Esophagus (tissue), 2 donors: ENCODE measurements at regions not wholly inside any gene's neighbourhood (a gene's known extent, or its start where the extent isn't known, plus 50 kb on each side); places are given as distances from the start of the nearest gene placed in this dataset.

Source experiments
- H3K27ac ChIP-seq, 2 donors: one replicate each; pipeline ENCODE4 v1.5.1; 2013; ENCODE audit warnings: low read depth in 2 of 2, mild to moderate bottlenecking in 2 of 2, inconsistent platforms in 1 of 2, low read length in 1 of 2, moderate library complexity in 1 of 2
- H3K27me3 ChIP-seq, 2 donors: one replicate each; pipeline ENCODE4 v1.6.1; 2013; ENCODE audit warnings: low read length in 2 of 2, control low read depth in 1 of 2, mild to moderate bottlenecking in 1 of 2; ENCODE audit not compliant: insufficient read depth in 2 of 2, control insufficient read depth in 1 of 2
- H3K36me3 ChIP-seq, 2 donors: one replicate each; pipeline ENCODE4 v1.6.1; 2013; ENCODE audit warnings: low read length in 1 of 2; ENCODE audit not compliant: control insufficient read depth in 2 of 2, insufficient read depth in 2 of 2
- H3K4me1 ChIP-seq, 2 donors: one replicate each; pipeline ENCODE4 v1.6.1; 2013; ENCODE audit warnings: low read length in 1 of 2; ENCODE audit not compliant: control insufficient read depth in 2 of 2, insufficient read depth in 2 of 2
- H3K4me3 ChIP-seq, 2 donors: one replicate each; pipeline ENCODE4 v1.5.1; 2013; ENCODE audit warnings: low read length in 2 of 2, mild to moderate bottlenecking in 2 of 2, low read depth in 1 of 2, moderate library complexity in 1 of 2
- H3K9me3 ChIP-seq, 2 donors: one replicate each; pipeline ENCODE4 v1.6.1; 2013; ENCODE audit warnings: mild to moderate bottlenecking in 2 of 2, low read depth in 1 of 2, low read length in 1 of 2, moderate library complexity in 1 of 2; ENCODE audit not compliant: control insufficient read depth in 2 of 2, insufficient read depth in 1 of 2
- WGBS, 2 donors: extraction: QIAGEN DNeasy Blood & Tissue Kit; methylation state at CpG; one replicate each; pipeline ENCODE4 v1.1.7; 2013; 5-methylcytosine and 5-hydroxymethylcytosine counted together
- donor health status: healthy with polysubstance abuse.
- donor health status: Bipolar disorder and iron deficiency.

- Histone ChIP-seq H3K4me1 (no peaks in the 10 kb centered on the region), H3K9me3 (peaks cover 0 to 1% of the 10 kb centered on the region in 2 donors), H3K27me3 (no peaks in the 10 kb centered on the region), H3K36me3 (no peaks in the 10 kb centered on the region), H3K27ac (no peak overlapping the region), H3K4me3 (no peak overlapping the region)
- 88 to 91% methylated on average over 20 to 21 of the region's 21 CpGs for WGBS, 2 donors
These were observed 158.5 kb upstream of the ACVR2A start for GRCh38 chr2:147686365-147686764.

GRCh38 chr2:147684903-147685302, 159.9 kb upstream of the ACVR2A start:
- Histone ChIP-seq H3K27ac (no peak overlapping the region), H3K36me3 (no peaks in the 10 kb centered on the region)
- WGBS, 2 donors, result 89 to 91% methylated on average over 4 of the region's 4 CpGs

GRCh38 chr2:147683380-147683779, 161.4 kb upstream of the ACVR2A start:
- Histone ChIP-seq H3K4me1 (no peaks in the 10 kb centered on the region), H3K27ac (no peak overlapping the region), H3K27me3 (no peaks in the 10 kb centered on the region), H3K4me3 (no peak overlapping the region), H3K36me3 (no peaks in the 10 kb centered on the region), H3K9me3 (no peaks in the 10 kb centered on the region)
- 95% methylated on average over 2 of the region's 2 CpGs for WGBS, 2 donors

More at GRCh38 chr2:147684903-147685302, 159.9 kb upstream of the ACVR2A start:
- H3K4me3 ChIP-seq, result no peak overlapping the region
- H3K9me3 ChIP-seq, result peaks cover 0 to 1% of the 10 kb centered on the region in 2 donors
- H3K27me3 ChIP-seq, result no peaks in the 10 kb centered on the region
- no peaks in the 10 kb centered on the region for H3K4me1 ChIP-seq

GRCh38 chr2:147681093-147681492, 163.7 kb upstream of the ACVR2A start:
- Histone ChIP-seq H3K9me3 (no peaks in the 10 kb centered on the region), H3K36me3 (no peaks in the 10 kb centered on the region), H3K4me1 (no peaks in the 10 kb centered on the region), H3K4me3 (no peak overlapping the region), H3K27me3 (no peaks in the 10 kb centered on the region), H3K27ac (no peak overlapping the region)

GRCh38 chr2:147679955-147680531, 164.8 kb upstream of the ACVR2A start:
- no peak overlapping the region for H3K4me3 ChIP-seq
- no peaks in the 10 kb centered on the region for H3K4me1 ChIP-seq
- H3K36me3 ChIP-seq, result no peaks in the 10 kb centered on the region
- H3K27me3 ChIP-seq, result no peaks in the 10 kb centered on the region
- H3K9me3 ChIP-seq, result no peaks in the 10 kb centered on the region
- 76 to 82% methylated on average over 6 of the region's 6 CpGs for WGBS, 2 donors
- no peak overlapping the region for H3K27ac ChIP-seq

- WGBS, 2 donors, result 72 to 78% methylated on average over 3 of the region's 3 CpGs
- no peaks in the 10 kb centered on the region for H3K9me3 ChIP-seq
- no peak overlapping the region for H3K4me3 ChIP-seq
- H3K36me3 ChIP-seq, result no peaks in the 10 kb centered on the region
- no peaks in the 10 kb centered on the region for H3K4me1 ChIP-seq
- H3K27me3 ChIP-seq, result no peaks in the 10 kb centered on the region
- no peak overlapping the region for H3K27ac ChIP-seq
These were observed 165.5 kb upstream of the ACVR2A start for GRCh38 chr2:147679191-147679954.

GRCh38 chr2:147665105-147665504, 179.7 kb upstream of the ACVR2A start:
- no peaks in the 10 kb centered on the region for H3K36me3 ChIP-seq
- no peak overlapping the region for H3K27ac ChIP-seq
- 58 to 70% methylated on average over 2 of the region's 2 CpGs for WGBS, 2 donors
- no peaks in the 10 kb centered on the region for H3K9me3 ChIP-seq
- peaks cover 0 to 3% of the 10 kb centered on the region in 2 donors for H3K4me1 ChIP-seq
- no peaks in the 10 kb centered on the region for H3K27me3 ChIP-seq
- no peak overlapping the region for H3K4me3 ChIP-seq

GRCh38 chr2:147663962-147664361, 180.9 kb upstream of the ACVR2A start:
- WGBS, 2 donors, result 61 to 67% methylated on average over 2 of the region's 2 CpGs
- Histone ChIP-seq H3K27me3 (no peaks in the 10 kb centered on the region), H3K27ac (no peak overlapping the region), H3K4me1 (peaks cover 0 to 3% of the 10 kb centered on the region in 2 donors), H3K36me3 (no peaks in the 10 kb centered on the region), H3K9me3 (no peaks in the 10 kb centered on the region), H3K4me3 (no peak overlapping the region)

- H3K9me3 ChIP-seq, result no peaks in the 10 kb centered on the region
- H3K27ac ChIP-seq, result no peak overlapping the region
- no peak overlapping the region for H3K4me3 ChIP-seq
- WGBS, 2 donors, result 77 to 83% methylated on average over 5 of the region's 5 CpGs
- no peaks in the 10 kb centered on the region for H3K27me3 ChIP-seq
- H3K36me3 ChIP-seq, result no peaks in the 10 kb centered on the region
- H3K4me1 ChIP-seq, result peaks cover 0 to 3% of the 10 kb centered on the region in 2 donors
These were observed 181.5 kb upstream of the ACVR2A start for GRCh38 chr2:147663153-147663961.
